GM18868 (cell line): ENCODE measurements at regions not wholly inside any gene's neighbourhood (a gene's known extent, or its start where the extent isn't known, plus 50 kb on each side); places are given as distances from the start of the nearest gene placed in this dataset.
"Not testable (repeated sequence)": the region's sequence is repeated elsewhere in the genome, so short reads cannot be mapped to it uniquely, and the experiment has no call there.

Source experiments
- ATAC-seq: cut with Tn5 transposase; IDR thresholded peaks from one replicate; pipeline ENCODE4 v1.9.1; 2021; ENCODE audit warnings: mild to moderate bottlenecking, moderate library complexity; ENCODE audit not compliant: unreplicated experiment

DNA sequence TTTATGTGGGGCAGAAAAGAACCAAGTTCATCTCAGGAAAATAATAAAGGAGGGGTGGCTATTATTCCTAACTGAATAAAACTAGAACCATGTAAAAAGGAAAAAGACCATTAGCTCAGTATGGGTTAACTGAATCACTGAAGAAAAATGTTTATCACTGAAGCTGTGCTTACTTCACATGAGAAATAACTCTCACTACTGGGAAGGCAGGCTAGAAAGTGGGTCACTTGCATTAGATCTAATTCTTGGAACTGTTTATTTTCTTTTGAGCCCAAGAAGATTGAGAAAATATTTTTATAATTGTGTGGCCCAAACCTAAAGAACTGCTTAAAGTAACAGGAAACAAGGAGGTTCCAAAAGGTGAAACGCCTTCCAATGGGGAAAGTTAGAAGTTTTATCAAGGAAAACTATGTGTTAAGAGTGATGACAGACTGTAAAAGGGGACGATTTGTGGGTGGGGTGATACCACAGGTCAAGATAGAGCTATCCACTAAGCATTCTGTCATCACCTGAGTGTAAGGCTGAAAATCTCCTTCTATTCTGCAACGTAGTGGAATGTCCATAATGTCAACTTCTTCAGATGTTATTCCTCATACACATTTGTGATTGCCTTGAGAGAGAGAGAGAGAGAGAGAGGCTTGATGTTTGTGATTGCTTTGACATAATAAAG lies 1083.5 kb downstream of the PCDH7 start:
- ATAC-seq: no peak

DNA sequence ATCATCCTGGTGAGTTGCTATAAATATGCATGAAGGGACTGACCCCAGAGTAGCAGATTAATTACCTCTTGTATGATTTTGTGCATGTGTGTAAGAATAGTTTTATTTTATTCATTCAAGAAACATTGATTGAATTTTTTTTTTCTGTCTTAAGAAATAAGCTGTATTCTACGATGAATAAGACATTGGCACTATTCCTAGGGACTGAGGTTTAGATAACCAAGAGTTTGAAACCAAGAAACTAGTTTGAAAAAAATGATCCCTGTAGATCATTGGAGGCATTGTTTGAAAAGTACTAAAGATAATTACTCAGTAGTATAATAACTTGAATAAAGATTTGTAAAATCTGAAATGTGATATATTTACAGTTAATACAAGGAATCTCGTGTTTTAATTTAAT lies 1086.9 kb downstream of the PCDH7 start:
- ATAC-seq: no peak

DNA sequence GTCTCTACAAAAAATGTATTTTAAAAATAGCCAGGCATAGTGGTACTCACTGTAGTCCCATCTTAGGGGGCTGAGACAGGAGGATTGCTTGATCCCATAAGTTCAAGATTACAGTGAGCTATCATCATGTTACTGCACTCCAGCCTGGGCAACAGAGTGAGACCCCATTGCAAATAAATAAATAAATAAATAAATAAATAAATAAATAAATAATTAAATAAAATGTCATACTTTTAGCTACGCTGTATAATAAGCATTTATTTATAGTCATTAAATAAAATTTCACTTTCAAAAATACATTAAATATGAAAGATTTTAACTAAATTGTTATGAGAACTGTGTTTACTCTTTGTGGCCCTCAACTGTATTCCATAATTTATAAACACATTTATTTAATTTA lies 1124.2 kb downstream of the PCDH7 start:
- no peak for ATAC-seq

DNA sequence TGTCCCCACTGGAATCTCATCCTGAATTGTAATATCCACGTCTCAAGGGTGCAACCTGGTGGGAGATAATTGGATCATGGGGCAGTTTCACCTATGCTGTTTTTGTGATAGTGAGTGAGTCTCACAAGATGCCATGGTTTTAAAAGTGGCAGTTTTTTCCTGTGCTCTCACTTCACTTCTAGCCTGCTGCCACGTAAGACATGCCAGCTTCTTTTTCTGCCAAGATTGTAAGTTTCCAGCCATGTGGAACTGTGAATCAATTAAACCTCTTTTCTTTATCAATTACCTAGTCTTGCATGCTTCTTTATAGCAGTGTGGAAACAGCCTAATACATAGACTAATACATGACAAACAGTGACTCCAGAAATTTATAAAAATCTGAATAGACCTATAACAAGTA lies 1131.8 kb downstream of the PCDH7 start:
- no peak for ATAC-seq

DNA sequence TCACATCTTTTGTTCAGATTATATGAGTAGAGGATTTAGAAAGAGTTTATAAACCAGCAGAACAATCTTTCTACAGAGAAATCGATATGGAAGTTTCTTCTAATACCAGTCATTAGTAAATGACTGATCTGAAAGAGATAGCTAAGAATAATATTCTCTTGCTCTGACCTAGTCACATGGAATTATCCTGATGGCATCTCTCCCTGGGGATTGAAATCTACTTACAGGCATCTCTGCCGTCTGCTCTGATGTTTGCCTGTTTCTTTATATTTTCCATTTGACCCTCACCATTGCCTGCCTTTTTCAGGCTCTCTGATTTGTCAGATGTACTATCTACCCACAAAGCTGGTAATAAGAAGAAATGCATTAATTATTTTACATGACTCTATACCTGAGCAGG lies 1157.3 kb downstream of the PCDH7 start:
- ATAC-seq: no peak

DNA sequence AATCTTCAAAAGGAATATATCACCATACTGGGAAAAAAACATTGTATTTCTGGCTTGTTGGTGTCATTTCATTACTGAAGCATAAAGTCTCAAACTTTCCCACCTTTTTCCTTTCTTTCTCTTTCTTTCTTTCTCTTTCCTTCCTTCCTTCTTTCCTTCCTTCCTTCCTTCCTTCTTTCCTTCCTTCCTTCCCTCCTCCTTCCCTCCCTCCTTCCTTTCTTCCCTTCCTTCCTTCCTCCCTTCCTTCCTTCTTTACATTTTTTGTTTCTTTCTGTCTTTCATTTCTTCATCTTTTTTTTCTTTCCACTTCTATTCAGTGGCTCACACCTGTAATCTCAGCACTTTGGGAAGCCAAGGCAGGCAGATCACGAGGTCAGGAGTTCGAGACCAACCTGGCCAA lies 1160.7 kb downstream of the PCDH7 start:
- ATAC-seq: not testable (repeated sequence)

DNA sequence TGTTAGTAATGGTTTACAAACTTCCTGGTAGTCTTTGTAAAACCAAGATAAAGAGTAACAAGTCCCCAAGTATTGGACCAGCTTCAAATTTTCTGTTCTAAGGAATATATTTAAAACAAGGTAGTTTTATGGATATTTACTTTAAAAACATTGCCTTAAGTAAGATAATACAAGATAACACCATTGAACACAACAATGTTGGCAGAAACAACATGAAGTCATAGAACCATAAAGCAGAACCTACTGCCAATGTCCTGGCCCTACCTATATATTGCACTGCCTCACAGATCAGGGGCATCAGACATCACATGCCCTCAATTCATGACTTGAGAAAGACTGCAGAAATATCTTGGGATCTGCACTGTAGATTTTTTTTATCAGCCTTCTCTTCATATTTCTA lies 1176.2 kb downstream of the PCDH7 start:
- ATAC-seq: no peak

DNA sequence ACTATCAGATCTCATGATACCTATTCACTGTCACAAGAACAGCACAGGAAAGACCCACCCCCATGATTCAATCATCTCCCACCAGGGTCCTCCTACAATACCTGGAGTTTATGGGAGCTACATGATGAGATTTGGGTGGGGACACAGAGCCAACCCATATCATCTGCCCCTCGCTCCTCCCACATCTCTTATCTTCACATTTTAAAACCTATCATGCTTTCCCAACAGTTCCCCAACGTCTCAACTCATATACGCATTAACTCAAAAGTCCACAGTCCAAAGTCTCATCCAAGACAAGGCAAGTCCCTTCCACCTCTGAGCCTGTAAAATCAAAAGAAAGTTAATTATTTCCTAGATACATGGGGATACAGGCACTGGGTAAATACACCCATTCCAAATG lies 1185.2 kb downstream of the PCDH7 start:
- ATAC-seq: no peak

DNA sequence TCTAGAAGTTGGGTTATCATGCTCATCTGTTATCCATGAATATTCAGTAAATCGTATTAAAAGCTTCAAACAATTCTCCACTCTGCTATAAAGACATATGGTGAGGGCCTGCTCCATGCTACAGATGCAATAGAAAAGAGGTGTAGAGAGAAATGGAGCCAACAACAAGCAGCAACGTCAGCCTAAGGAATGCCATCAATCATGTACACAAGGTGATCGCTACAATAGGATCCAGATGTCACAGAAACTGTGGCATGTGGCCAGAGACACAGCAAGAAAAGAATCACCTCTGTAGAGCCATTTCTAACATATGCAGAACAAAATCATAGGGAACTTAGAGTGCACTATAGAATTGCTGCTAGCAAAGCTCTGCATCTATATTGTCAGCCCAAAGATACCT lies 1188.1 kb downstream of the PCDH7 start:
- no peak for ATAC-seq

DNA sequence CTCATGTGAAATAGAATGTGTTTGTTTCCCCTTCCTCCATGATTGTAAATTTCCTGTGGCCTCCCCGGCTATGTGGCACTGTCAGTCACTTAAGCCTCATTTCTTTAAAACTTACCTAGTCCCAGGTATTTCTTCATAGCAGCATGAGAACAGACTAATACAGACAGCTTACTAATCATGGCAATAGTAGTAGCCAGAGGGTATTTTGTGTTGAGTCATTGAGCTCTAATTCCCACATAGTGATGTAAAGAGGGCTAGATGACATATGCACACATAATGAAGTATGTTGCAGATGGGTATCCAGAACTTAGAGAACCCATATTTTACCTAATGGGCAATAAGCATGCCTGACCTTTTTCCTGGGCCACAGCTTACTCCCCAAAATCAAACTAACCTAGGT lies 1197.2 kb downstream of the PCDH7 start:
- no peak for ATAC-seq

DNA sequence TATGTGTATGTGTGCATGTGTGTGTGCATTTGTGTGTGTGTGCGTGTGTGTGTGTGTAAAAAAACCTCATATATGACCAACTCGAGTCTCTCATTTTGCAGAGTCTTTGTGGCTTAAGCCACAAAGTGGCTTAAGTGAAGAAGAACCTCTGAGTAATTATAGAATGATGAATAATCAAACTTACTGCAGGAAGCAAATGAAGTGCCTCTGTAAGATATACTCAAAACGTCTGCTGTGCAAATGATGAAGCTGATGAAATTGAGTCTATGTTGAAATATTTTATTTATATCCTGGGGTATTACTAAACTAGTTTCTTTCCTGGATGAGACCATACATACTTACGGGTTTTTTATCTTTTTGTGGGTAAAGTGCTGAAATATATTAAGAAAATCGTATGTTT lies 1198.7 kb downstream of the PCDH7 start:
- no peak for ATAC-seq

DNA sequence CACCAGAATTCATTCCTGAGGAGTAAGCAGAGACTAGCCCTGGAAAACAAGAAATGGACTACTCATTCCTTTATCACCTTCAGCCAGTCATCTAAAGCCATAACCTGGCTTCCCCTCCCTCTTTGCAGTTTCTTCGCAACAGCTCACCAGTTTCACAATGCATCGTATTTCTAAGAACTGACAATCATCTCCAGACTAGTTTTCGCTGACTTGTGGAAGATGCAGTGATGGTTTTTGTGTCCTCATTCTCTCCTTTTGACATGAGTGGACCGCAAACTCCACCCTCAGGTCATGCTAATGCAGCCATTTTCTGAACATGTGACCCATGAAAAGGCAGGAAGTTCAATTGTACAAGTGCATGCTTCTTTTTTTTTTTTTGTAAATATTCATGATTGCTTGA lies 1203.5 kb downstream of the PCDH7 start:
- ATAC-seq: no peak

DNA sequence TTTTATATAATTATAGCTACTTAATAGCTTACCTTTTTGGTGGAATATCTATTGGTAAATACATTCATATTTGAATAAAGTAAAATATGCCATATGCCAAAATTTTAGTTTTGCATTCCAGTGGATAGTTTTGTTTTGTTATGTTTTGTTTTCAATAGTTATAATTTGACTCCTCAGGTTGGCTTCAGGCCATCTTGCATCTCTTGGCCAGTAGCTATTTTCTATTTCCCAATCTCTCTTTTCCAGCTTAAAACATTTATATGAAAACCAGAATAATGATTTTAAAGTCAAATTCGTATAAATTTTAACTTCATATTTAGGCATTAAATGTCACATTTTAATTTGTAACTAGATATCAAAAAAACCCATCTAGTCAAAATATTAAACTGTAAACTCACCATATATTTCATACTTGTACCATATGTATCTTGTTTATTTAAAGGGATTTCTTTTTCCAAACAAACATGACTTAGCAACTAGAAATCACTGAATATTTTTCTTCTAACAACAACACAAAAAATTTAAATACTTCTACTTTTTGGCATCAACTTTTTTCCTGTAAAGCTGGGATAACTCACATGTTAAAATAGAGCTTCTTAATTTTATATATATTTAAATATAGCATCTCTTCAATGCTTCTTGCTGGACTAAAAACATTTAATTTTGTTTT lies 1209.6 kb downstream of the PCDH7 start:
- ATAC-seq: no peak

DNA sequence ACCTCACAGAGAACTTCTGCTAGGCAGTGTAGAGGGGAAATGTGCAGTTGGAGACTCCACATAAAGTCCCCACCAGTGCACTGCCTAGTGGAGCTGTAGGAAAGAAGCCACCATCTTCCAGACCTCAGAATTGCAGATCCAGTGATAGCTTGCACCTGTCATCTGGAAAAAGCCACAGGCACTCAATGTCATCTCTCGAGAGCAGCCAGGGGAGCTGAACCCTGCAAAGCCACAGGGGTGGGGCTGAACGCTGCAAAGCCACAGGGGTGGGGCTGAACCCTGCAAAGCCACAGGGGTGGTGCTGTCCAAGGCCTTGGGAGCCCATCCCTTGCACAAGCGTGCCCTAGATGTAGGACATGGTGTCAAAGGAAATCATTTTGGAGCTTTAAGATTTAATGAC lies 1226.3 kb downstream of the PCDH7 start:
- no peak for ATAC-seq

DNA sequence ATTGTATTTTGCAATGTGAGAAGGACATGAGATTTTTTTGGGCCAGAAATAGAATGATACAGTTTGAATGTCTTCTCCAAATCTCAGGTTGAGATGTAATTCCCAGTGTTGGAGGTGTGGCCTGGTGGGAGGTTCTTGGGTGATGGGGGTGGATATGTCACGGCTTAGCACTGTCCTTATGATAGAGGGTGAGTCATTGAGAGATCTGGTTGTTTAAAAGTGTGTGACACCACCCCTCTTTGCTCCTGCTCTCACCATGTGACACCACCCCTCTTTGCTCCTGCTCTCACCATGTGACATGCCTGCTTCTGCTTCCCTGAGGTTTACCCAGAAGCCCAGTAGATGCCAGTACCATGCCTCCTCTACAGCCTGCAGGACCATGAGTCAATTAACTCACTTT lies 1226.9 kb downstream of the PCDH7 start:
- no peak for ATAC-seq

DNA sequence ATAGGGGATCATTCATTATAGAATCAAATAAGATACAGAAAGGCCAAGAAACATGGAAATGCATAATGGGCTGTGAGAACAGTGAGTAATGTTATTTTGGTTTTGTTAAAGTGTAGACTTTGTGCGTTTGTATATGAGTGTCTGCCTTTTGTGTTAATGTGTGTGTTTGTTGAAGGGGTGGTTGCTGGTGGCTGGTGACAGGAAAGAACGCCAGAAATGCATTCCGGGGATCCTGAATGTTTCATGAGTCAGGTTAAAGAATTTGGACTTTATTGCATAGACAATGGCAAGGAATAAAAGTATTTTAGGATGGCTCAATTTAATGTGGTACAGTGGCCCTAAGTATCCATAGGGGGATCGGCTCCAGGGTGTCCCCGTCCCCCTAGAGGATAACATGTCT lies 1228.9 kb downstream of the PCDH7 start:
- no peak for ATAC-seq

DNA sequence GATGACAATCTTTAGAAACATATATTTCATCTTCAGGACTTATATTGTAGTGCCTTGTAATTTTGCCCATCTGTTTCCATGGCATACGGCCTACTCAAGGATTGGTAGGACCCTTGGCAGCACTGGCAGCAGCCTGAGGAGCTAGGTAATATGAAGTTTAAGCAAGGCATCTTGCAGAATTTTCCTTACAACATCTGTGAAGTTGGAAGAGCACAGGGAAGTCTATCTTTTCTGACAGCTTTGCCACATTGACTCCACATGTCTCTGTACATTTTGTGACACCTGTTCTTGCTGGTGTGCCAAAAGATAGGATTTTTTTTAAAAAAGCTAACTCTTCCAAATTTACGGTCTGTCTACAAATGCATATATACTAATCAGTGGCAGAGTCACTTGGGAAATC lies 1235.2 kb downstream of the PCDH7 start:
- no peak for ATAC-seq

DNA sequence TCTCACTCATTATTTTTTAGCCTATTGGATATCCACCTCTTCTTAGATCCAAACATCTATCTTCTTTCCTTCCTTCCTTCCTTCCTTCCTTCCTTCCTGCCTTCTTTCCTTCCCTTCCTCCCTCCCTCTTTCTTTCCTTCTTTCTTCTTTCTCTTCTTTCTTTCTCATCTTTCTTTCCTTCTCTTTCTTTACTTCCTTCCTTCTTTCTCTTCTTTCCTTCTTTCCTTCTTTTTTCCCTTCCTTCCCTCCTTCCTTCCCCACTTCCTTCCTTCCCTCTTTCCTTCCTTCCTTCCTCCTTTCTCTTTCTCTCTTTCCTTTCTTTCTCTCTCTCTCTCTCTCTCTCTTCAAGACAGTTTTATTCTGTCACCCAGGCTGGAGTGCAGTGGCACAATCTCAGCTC lies 1239.8 kb downstream of the PCDH7 start:
- no peak for ATAC-seq

DNA sequence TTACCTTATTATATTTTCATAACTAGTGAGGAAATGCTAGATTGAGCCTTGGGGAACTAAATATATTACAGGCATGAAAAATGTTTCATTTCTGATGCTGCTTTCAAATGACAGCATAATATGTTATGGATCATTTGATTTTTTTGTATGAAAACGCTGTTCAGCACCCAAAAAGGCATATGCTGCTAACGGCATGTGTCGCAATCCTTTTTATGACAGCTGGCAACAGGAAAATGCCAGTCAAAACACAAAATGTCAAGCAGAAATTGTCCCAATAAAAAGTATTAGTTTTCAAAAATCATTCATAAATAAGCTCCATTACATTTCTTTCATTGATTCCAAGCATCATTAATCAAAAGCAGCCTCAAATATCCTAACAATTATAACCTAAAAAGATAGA lies 1244.5 kb downstream of the PCDH7 start:
- no peak for ATAC-seq

DNA sequence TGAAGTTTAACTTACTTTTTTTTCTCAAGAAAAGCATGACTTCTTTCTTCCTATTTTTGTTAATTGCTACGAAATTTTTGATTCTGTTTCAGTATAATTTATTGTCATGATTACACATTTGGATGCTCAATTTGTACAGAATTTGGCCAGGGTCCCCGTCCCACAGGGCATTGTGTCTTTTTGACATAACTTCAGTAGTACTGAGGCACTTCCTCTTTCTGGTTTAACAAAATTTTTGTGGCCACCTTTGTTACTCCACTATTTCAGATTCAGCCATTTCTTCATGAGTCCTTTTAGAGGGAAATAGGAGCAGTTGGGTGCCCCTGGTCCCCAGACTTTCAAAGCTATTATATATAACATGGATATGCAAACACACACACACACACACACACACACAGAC lies 1248.7 kb downstream of the PCDH7 start:
- no peak for ATAC-seq

DNA sequence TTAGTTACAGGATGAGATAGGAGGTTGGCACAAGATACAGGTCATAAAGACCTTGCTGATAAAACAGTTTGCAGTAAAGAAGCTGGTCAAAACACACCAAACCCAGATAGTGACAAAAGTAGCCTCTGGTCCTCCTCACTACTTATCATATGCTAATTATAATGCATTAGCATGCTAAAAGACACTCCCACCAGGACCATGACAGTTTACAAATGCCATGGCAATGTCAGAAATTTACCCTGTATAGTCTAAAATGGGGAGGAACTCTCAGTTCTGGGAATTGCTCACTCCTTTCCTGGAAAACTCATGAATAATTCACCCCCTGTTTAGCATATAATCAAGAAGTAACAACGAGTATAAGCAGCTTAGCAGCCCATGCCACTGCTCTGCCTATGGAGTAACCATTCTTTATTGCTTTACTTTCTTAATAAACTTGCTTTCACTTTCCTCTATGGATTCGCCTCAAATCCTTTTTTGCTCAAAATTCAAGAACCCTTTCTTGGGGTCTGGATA lies 1254.4 kb downstream of the PCDH7 start:
- ATAC-seq: no peak

DNA sequence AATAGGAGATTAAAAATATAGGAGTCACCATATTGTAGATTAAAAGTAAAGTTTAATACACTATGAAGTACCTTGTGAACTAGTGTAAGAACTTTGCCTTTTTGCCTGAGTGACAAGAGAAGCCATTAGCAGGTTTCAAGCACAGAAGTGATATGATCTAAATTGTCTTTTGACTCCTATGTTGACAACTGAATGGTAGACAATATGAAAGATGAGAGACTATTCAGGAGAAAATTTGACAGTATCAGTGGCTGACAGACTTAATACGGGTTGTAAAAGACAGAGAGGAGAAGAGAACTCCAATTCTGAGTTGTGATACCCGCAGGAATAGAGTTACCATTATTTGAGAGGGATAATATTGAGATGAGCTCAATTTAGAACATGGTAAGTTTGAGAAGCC lies 1259.8 kb downstream of the PCDH7 start:
- ATAC-seq: no peak

DNA sequence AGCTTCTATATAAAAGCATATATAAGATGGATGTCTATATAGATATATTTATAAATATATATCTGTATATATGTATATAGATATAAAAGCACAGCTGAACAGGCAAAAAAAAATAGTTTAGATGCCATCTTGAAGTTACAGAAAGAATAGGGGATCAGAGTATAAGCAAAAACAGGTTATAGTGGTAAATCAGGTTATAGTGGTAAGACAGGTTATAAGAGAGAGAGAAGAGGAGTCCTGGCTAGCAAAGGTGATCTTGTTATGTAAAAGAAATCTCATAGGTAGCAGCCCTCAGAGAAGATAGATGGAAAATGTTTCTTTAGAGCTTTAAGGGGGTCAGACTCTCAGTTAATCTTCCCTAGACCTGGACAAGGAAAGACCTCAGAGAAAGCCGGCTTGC lies 1263.1 kb downstream of the PCDH7 start:
- no peak for ATAC-seq
